GM18951 (cell line): ENCODE measurements at regions not wholly inside any gene's neighbourhood (a gene's known extent, or its start where the extent isn't known, plus 50 kb on each side); places are given as distances from the start of the nearest gene placed in this dataset.

Source experiments
- POLR2A ChIP-seq: IDR thresholded peaks from 4 replicates; pipeline ENCODE4 v1.6.1; 2011; ENCODE audit warnings: mild to moderate bottlenecking; ENCODE audit not compliant: insufficient read length, insufficient read depth; ENCODE audit errors: extremely low read depth
- in situ Hi-C: fragments of 300-500 bp; cut with MboI; formaldehyde crosslinking; loops from one replicate; pipeline ENCODE4 v1.12.0; 2022; ENCODE audit warnings: low sequenced_read_pairs, mixed read lengths, inconsistent platforms; ENCODE audit not compliant: unreplicated experiment

DNA sequence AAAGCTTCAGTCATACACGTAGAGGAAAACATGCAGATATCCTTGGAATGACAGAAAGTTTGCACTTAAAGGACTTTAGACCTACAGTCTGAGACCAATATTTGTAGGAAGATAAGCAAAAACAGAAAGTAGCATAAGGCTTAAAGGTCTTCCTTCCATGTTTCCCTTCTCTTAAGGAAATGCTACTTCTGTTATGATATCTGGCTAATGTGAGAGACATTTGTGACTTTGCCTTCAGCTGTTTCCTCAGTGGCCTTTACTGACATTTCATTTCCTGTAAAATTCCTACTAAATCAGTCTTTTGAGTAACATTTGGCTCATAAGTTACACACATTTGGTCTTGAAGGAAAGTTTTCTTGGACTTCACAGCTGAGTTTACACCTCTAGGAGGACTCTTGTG, 713.4 kb downstream of the TBC1D32 start:
- in situ Hi-C loops = no loop called here
- TF ChIP-seq POLR2A = no peak

DNA sequence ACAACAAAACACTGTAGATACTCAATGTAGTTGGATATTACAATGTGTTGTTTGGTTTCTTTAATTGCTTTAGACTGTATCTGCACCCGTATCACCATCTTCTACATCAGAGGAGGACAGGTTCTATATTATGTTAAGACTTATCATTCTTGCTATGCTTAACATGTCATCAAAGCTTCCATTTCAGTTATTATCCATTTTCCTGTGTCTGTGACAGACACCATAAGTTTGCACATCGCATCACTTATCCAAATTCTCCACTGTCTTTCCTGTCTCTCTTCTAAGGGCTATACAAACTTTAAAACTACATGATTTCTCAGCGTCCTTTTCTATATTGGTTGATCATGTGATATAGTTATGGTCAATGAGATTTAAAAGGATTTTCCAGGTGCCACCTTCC, 719.0 kb downstream of the TBC1D32 start:
- in situ Hi-C loops = no loop called here
- TF ChIP-seq POLR2A = no peak

DNA sequence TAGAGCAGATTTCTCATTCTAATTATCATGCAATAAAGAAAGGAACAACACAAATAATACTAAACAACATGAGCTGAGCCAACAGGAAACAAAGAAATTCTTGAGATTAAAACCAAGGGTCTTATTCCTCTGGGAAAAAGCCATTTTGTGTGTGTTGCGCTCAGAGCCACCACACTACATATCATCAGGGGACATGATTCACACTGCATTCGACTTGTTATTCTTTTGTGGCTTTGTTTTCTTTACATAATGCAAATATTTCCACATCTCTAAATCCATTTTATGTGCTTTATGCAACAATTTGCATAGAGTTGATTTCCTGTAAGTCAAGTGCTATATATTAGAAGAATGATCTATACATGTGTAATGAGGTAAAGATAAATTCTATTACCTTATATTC, 719.6 kb downstream of the TBC1D32 start:
- in situ Hi-C loops = no loop called here
- no peak for TF ChIP-seq POLR2A

DNA sequence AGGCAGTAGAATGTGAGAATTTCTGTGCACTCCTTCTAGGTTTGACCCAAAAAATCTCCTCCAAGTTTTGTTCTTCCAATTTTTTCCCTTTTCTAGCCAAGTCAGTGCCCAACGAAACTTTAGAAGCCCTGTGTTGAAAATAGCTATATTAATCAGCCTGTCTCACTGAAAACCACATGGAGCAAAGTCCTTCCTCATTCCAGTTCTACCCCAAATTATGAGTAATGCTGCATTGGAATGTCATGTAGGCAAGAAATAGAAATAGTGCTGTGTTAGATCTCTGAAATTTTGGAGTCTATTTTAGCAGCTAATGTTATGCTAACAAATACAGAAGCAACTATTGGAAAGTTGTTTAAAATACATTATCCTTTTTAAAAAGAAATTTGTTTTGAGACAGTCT, 725.5 kb downstream of the TBC1D32 start:
- in situ Hi-C loops = no loop called here
- TF ChIP-seq POLR2A = no peak

GRCh38 chr6:120606743-120607142, 727.5 kb downstream of the TBC1D32 start:
- TF ChIP-seq POLR2A = no peak
- in situ Hi-C loops = no loop called here

GRCh38 chr6:120604510-120604909, 729.8 kb downstream of the TBC1D32 start:
- TF ChIP-seq POLR2A = no peak

DNA sequence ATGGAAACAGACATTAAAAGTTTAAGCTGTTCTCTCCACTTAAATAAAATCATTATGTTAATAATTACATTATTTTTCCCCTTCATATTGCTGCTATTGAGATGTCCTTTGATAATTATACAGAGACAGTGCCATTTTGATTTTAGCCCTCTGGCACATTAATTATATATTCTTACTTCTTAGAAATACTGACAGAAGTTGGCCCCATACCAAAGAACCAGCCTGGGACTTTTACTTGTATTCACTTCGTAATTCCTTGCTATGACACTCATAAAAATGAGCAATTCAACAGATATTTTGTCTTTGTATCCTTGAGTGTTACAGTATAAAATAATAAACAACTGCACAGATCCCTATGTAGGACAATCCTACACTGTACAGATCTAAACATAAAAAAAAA, 743.7 kb downstream of the TBC1D32 start:
- in situ Hi-C loops = no loop called here
- TF ChIP-seq POLR2A = no peak

More at GRCh38 chr6:120604510-120604909, 729.8 kb downstream of the TBC1D32 start:
- in situ Hi-C loops = no loop called here

DNA sequence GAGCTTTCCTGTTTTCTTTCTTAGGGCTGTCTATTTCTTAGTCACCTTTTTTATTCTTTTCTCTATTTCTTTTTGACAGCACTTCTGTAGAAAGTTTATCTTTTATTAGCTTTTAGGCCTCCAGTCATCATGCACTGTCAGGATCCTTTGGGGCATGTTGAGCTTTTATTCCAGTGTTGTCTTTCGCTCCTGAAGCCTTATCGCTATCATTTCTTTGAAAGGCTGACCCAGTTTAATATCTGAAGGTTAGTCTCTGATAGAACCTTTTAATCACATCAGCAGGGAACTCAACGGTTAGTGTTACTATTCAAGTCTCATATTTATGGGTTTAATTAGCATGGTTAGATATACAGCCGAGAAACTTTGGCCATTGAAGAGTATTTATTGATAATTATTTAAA, 745.9 kb downstream of the TBC1D32 start:
- in situ Hi-C loops = no loop called here
- TF ChIP-seq POLR2A = no peak

DNA sequence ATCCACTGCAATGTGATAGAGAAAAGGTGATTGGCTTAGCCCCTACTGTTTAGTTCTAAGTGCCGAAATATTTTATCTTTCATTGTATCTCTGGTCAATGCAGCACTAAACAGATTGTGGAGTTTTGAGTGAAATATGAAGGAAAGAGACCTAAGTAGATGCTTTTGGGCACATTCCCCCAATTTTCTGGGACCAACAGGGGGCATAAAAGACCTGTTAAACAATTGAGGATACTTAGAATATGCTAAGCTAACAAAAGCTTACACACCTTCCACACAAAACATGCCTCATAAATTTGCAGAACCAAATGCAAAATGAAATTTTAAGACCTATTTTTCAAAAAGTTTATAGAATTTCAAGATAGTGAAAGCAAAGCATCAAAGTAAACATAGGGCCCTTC, 746.9 kb downstream of the TBC1D32 start:
- TF ChIP-seq POLR2A = no peak
- in situ Hi-C loops = no loop called here

DNA sequence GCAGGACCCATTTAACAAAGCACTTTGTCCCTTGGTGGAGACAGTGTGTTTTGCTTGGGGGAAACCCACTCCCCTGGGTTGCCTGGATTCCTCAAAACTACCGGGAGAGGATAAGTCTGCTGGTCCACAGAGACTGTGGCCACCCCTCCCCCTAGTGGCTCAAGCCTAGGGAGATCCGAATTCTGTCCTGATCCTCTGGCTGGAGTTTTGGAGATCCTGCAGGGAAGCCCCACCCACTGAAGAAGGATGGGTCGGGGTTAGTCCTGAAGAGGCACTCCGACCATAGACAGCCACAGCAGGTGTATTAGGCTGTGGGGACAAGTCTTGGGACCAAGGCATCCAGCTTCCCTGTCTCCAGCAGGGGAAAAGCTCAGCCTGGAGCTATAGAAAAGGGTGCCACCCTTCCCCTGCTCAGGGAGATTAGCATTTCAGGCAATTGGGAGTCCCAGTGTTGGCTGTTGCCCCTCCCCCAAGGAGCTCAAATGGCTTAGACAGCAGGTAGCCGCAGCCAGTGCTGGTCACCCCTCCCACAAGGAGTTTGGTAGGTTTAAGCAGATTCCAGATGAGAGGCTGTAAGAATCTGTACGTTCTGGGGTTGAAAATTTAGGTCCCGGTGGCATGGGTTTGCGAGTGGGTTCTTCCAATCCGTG, 750.0 kb downstream of the TBC1D32 start:
- no peak for TF ChIP-seq POLR2A
- in situ Hi-C loops = no loop called here

- in situ Hi-C loops = no loop called here
- no peak for TF ChIP-seq POLR2A
Observed at GRCh38 chr6:120576061-120576460, 758.2 kb downstream of the TBC1D32 start.

GRCh38 chr6:120569714-120570113, 764.6 kb downstream of the TBC1D32 start:
- TF ChIP-seq POLR2A = no peak
- in situ Hi-C loops = no loop called here

GRCh38 chr6:120564779-120565178, 769.5 kb downstream of the TBC1D32 start:
- no peak for TF ChIP-seq POLR2A
- in situ Hi-C loops = no loop called here

GRCh38 chr6:120558294-120558693, 776.0 kb downstream of the TBC1D32 start:
- in situ Hi-C loops = no loop called here
- no peak for TF ChIP-seq POLR2A

DNA sequence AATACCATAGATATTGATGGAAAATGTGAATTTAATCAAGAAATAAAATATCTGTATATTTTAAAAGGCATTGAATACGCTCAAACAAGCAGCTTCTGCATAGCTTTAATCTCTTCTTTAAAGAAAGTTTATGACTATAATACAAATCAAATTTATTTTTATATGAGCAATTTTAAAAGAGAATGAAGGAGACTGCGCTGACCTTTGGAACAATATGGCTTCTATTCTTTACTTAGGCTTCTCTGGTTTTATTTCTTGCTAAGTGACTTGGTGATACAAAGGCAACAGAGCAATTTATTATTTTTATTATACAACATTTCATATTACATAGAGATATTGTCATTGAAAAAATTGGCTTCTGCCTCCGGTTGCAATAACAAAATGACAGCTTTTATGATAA, 776.7 kb downstream of the TBC1D32 start:
- no peak for TF ChIP-seq POLR2A
- in situ Hi-C loops = no loop called here
